A673 (cell line): ENCODE measurements at regions not wholly inside any gene's neighbourhood (a gene's known extent, or its start where the extent isn't known, plus 50 kb on each side); places are given as distances from the start of the nearest gene placed in this dataset.

ENCODE experiments used
- BruUV-seq: library from RNA; stranded (reverse); fragments of 400-500 nt; replicated peaks from 2 replicates; lab custom pipeline; 2021; lab: Mats Ljungman, UMichigan
- CTCF ChIA-PET: fragments of 300-600 bp; sonication (Branson Sonifier 250); formaldehyde crosslinking; loops from one replicate; lab custom pipeline; 2022; ENCODE audit warnings: antibody characterized with exemption; lab: Charles Lee
- POLR2A ChIA-PET: fragments of 300-600 bp; sonication (Branson Sonifier 250); formaldehyde crosslinking; loops from one replicate; lab custom pipeline; 2022; ENCODE audit warnings: antibody characterized with exemption; ENCODE audit not compliant: low non-redundant PET; lab: Charles Lee
- DNase-seq: peaks from one replicate; pipeline ENCODE4 v3.0.0-alpha.2; 2015; ENCODE audit warnings: low spot score
- H3K27ac ChIP-seq: fragments of 200-600 bp; sonication (generic); 2 replicates; pipeline ENCODE4 v1.5.1; 2016; ENCODE audit warnings: mixed run types, low read depth, mild to moderate bottlenecking, mixed read lengths, antibody characterized with exemption, low read length; ENCODE audit not compliant: poor library complexity, severe bottlenecking
- H3K27me3 ChIP-seq: fragments of 200-600 bp; sonication (generic); replicated peaks from 2 replicates; pipeline ENCODE4 v1.6.1; 2017; ENCODE audit warnings: mixed run types, low read depth, mild to moderate bottlenecking, mixed read lengths, antibody characterized with exemption, low read length; ENCODE audit not compliant: insufficient read depth, poor library complexity
- H3K36me3 ChIP-seq: fragments of 200-600 bp; sonication (generic); 2 replicates; pipeline ENCODE4 v1.6.1; 2016; ENCODE audit warnings: mixed run types, mild to moderate bottlenecking, mixed read lengths, antibody characterized with exemption, low read length; ENCODE audit not compliant: insufficient read depth, poor library complexity, severe bottlenecking
- H3K4me1 ChIP-seq: fragments of 200-600 bp; sonication (generic); 2 replicates; pipeline ENCODE4 v1.6.1; 2017; ENCODE audit warnings: mixed run types, mild to moderate bottlenecking, mixed read lengths, antibody characterized with exemption, low read length; ENCODE audit not compliant: insufficient read depth, poor library complexity, severe bottlenecking
- H3K4me3 ChIP-seq: fragments of 200-600 bp; sonication (generic); 2 replicates; pipeline ENCODE4 v1.5.1; 2016; ENCODE audit warnings: low read depth, mixed run types, mild to moderate bottlenecking, mixed read lengths, low read length; ENCODE audit not compliant: poor library complexity, severe bottlenecking
- H3K9me3 ChIP-seq: fragments of 200-600 bp; sonication (generic); 2 replicates; pipeline ENCODE4 v1.6.1; 2016; ENCODE audit warnings: mixed run types, low read depth, mild to moderate bottlenecking, mixed read lengths, antibody characterized with exemption, low read length; ENCODE audit not compliant: poor library complexity, severe bottlenecking
- CTCF ChIP-seq: fragments of 300-800, 200-600 bp; sonication (generic); conservative IDR thresholded peaks from 2 replicates; pipeline ENCODE4 v1.5.1; 2017; ENCODE audit warnings: low read depth, mild to moderate bottlenecking, antibody characterized with exemption, low read length, moderate library complexity, mixed read lengths
- EZH2 ChIP-seq: fragments of 200-600 bp; sonication (generic); IDR thresholded peaks from 2 replicates; pipeline ENCODE4 v1.6.1; 2017; ENCODE audit warnings: borderline replicate concordance, low read depth, mild to moderate bottlenecking, mixed read lengths, antibody characterized with exemption, low read length; ENCODE audit not compliant: poor library complexity, severe bottlenecking
- intact Hi-C: fragments of 100-400 bp; cut with micrococcal nuclease; formaldehyde crosslinking; loops from one replicate; pipeline ENCODE4 v1.10.0; 2022; ENCODE audit not compliant: unreplicated experiment

GRCh38 chr17:69874175-69874670, 200.8 kb upstream of the KCNJ16 start:
- CTCF ChIA-PET = no interaction called here
- Histone ChIP-seq H3K4me3 (no peak overlapping the region), H3K9me3 (no peaks in the 10 kb centered on the region), H3K4me1 (no peaks in the 10 kb centered on the region), H3K27me3 (no peaks in the 10 kb centered on the region), H3K36me3 (no peaks in the 10 kb centered on the region), H3K27ac (no peak overlapping the region)
- no peak for DNase-seq
- no peak for TF ChIP-seq EZH2
- TF ChIP-seq CTCF = no peak
- POLR2A ChIA-PET = no interaction called here
- no TSS peak for BruUV-seq
- intact Hi-C loops = no loop called here

GRCh38 chr17:69876757-69877156, 198.3 kb upstream of the KCNJ16 start:
- Histone ChIP-seq H3K27me3 (no peaks in the 10 kb centered on the region), H3K4me3 (no peak overlapping the region), H3K4me1 (no peaks in the 10 kb centered on the region), H3K36me3 (no peaks in the 10 kb centered on the region), H3K27ac (no peak overlapping the region), H3K9me3 (peaks cover 3% of the 10 kb centered on the region)
- intact Hi-C loops = no loop called here
- no TSS peak for BruUV-seq
- TF ChIP-seq CTCF (no peak), EZH2 (no peak)
- ChIA-PET CTCF (no interaction called here), POLR2A (no interaction called here)
- no peak for DNase-seq

GRCh38 chr17:69878661-69879060, 196.4 kb upstream of the KCNJ16 start:
- Histone ChIP-seq H3K27ac (no peak overlapping the region), H3K9me3 (peaks cover 3% of the 10 kb centered on the region), H3K4me3 (no peak overlapping the region), H3K4me1 (no peaks in the 10 kb centered on the region), H3K36me3 (no peaks in the 10 kb centered on the region), H3K27me3 (no peaks in the 10 kb centered on the region)
- no peak for DNase-seq
- ChIA-PET POLR2A (no interaction called here), CTCF (no interaction called here)
- no peak for TF ChIP-seq EZH2
- no peak for TF ChIP-seq CTCF
- intact Hi-C loops = no loop called here
- no TSS peak for BruUV-seq
